Left ventricle myocardium inferior (tissue), 1 donor: ENCODE measurements at regions not wholly inside any gene's neighbourhood (a gene's known extent, or its start where the extent isn't known, plus 50 kb on each side); places are given as distances from the start of the nearest gene placed in this dataset.

Experiments used
- DNase-seq: peaks from one replicate; pipeline ENCODE4 v3.0.0-alpha.2; 2020
- H3K27ac ChIP-seq: fragments of 200-600 bp; replicated peaks from 2 replicates; pipeline ENCODE4 v1.8.0; 2021
- H3K27me3 ChIP-seq: fragments of 200-600 bp; 2 replicates; pipeline ENCODE4 v1.8.0; 2021; ENCODE audit warnings: low read depth
- H3K36me3 ChIP-seq: fragments of 200-600 bp; 2 replicates; pipeline ENCODE4 v1.8.0; 2021
- H3K4me1 ChIP-seq: fragments of 200-600 bp; 2 replicates; pipeline ENCODE4 v1.8.0; 2021
- H3K4me3 ChIP-seq: fragments of 200-600 bp; 2 replicates; pipeline ENCODE4 v1.8.0; 2021; ENCODE audit warnings: mild to moderate bottlenecking, moderate library complexity
- H3K9me3 ChIP-seq: fragments of 200-600 bp; replicated peaks from 2 replicates; pipeline ENCODE4 v1.8.0; 2021
- intact Hi-C: fragments of 100-400 bp; cut with micrococcal nuclease; formaldehyde crosslinking; loops from one replicate; pipeline ENCODE4 v1.11.0; 2022
- TF ChIP-seq, protein P1 (sequence below): fragments of 200-600 bp; IDR thresholded peaks from 2 replicates; pipeline ENCODE4 v1.8.0; 2021; ENCODE audit warnings: antibody characterized with exemption, mild to moderate bottlenecking, borderline replicate concordance
- donor health status: DM: no; HTN: yes; CAD: no; lungs with severe emphysema.

DNA sequence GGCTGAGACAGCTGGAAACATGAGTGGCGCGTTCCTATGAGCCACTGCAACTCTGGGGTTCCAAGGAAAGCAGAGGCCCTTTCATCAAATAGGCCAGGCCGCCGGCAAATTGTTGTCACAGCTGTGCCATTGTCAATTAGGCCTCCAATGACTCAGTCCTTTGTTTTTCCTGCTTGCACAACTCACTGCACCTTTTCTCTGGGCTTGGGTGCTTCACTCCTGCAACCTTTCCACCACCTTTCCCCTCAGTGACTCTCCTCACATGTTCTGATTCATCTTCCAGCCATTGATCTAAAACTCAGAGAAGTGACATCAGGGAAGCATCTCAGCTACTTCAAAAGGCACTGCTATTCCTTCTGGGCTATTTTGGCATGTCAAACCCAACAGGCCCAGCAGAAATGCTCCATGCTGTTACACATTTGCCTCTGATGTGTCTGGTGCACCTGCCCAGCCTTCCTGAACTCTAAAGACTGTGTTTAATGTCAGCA lies 653.7 kb downstream of the NR2F1-AS1 start:
- H3K9me3 ChIP-seq, result no peaks in the 10 kb centered on the region
- TF ChIP-seq, protein P1, sequence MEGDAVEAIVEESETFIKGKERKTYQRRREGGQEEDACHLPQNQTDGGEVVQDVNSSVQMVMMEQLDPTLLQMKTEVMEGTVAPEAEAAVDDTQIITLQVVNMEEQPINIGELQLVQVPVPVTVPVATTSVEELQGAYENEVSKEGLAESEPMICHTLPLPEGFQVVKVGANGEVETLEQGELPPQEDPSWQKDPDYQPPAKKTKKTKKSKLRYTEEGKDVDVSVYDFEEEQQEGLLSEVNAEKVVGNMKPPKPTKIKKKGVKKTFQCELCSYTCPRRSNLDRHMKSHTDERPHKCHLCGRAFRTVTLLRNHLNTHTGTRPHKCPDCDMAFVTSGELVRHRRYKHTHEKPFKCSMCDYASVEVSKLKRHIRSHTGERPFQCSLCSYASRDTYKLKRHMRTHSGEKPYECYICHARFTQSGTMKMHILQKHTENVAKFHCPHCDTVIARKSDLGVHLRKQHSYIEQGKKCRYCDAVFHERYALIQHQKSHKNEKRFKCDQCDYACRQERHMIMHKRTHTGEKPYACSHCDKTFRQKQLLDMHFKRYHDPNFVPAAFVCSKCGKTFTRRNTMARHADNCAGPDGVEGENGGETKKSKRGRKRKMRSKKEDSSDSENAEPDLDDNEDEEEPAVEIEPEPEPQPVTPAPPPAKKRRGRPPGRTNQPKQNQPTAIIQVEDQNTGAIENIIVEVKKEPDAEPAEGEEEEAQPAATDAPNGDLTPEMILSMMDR, result no peak
- H3K27me3 ChIP-seq, result no peaks in the 10 kb centered on the region
- DNase-seq, result no peak
- intact Hi-C loops, result no loop called here
- no peaks in the 10 kb centered on the region for H3K36me3 ChIP-seq
- H3K4me1 ChIP-seq, result no peaks in the 10 kb centered on the region
- no peak overlapping the region for H3K4me3 ChIP-seq
- no peak overlapping the region for H3K27ac ChIP-seq

DNA sequence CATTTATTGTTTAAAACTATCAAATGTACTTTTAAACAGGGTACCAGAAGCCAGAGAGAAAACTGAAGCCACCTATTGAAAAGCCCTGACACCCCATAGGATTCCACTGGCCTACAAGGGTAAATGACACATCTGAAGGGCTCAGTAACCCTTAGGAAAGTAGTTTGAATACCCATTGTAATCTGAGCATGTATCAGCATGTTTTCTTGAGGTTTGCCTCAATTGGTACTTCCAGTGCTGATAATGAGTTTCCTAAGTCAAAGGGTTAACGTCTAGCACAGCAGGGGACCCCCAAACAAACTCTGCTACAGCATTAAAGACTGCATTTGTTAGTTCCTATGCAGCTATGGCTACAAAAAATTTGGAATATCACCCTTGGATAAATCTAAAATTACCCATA lies 657.1 kb downstream of the NR2F1-AS1 start:
- Histone ChIP-seq H3K4me3 (no peak overlapping the region), H3K27me3 (no peaks in the 10 kb centered on the region), H3K9me3 (no peaks in the 10 kb centered on the region), H3K4me1 (no peaks in the 10 kb centered on the region), H3K27ac (no peak overlapping the region), H3K36me3 (no peaks in the 10 kb centered on the region)
- TF ChIP-seq, protein P1, result no peak
- DNase-seq, result no peak
- intact Hi-C loops, result no loop called here

DNA sequence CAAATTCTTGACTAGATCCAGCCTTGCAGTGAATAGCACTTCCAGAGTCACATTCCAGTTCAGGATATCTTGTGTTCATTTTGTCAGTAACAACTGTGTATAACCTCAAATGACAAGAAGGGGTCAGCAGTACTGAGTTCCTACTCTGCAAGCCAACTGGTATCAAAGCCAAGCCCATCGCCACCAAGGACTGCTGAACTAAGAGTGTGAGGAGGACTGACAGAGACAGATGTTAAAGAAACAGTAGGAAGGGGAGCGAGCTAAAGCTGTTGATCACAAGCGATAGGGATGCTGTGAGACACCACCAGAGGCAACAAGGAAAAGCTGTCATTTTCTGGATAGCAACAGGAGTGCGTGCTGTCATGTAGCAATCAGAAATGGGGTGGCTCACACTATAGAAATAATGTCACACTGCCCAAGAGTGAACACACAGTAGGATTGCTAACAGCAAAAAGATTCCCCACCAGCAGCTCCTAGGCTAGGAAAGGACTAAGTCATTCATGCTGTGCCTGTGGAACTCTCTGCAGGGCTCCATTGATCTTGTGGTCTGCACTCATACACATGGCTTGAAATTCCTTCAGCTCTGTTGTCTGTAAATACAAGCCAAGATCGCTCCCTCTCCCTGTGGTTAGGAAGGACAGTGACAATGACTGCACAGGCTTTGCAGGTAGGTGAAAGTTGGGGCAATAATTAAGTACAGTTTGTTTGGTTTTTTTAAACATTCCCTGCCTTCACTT lies 658.6 kb downstream of the NR2F1-AS1 start:
- Histone ChIP-seq H3K4me1 (no peaks in the 10 kb centered on the region), H3K27ac (no peak overlapping the region), H3K9me3 (no peaks in the 10 kb centered on the region), H3K4me3 (no peak overlapping the region), H3K36me3 (no peaks in the 10 kb centered on the region), H3K27me3 (no peaks in the 10 kb centered on the region)
- DNase-seq, result no peak
- TF ChIP-seq, protein P1, result no peak
- intact Hi-C loops, result no loop called here

DNA sequence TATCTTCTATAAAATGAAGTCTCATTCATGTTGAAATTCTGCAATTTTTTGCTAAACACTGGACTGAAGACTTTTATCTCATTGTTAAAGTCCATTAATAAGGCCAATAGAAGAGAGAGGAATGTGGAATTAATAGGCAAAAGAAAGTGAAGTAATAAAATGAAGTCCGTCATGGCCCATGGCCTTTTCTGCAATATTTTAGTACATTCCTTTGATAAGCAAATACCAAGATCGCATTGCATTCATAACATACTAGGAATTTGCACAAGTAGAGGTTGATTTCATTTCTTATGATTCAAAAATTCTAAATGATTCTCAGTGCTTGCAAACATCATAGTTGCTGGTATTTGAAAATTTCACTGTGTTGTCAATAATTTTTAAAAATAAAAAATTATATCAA lies 664.0 kb downstream of the NR2F1-AS1 start:
- peaks cover 6% of the 10 kb centered on the region for H3K27me3 ChIP-seq
- H3K27ac ChIP-seq, result no peak overlapping the region
- H3K9me3 ChIP-seq, result no peaks in the 10 kb centered on the region
- no peak overlapping the region for H3K4me3 ChIP-seq
- H3K4me1 ChIP-seq, result no peaks in the 10 kb centered on the region
- TF ChIP-seq, protein P1, result no peak
- H3K36me3 ChIP-seq, result no peaks in the 10 kb centered on the region
- intact Hi-C loops, result no loop called here
- no peak for DNase-seq

DNA sequence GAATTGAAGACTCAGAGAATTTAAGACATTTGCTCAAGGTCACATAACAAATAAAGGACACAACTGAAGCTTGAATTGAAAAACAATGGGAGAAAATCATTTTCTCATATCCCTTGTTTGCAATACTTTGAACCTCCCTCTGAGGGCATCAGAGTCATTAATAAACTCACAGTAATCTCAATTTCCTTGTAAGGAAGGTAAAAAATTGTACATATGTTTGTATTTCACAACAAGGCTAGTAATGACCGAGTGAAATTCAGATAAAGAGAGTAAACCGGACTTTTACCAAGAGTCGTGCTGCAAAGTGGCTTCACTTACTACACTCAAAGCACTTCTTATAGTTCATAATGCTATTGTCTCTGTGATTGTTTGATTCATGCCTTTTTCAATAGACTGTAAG lies 665.0 kb downstream of the NR2F1-AS1 start:
- DNase-seq, result no peak
- intact Hi-C loops, result no loop called here
- no peaks in the 10 kb centered on the region for H3K9me3 ChIP-seq
- TF ChIP-seq, protein P1, result peak; percentile 20
- H3K27ac ChIP-seq, result no peak overlapping the region
- peaks cover 6% of the 10 kb centered on the region for H3K27me3 ChIP-seq
- no peak overlapping the region for H3K4me3 ChIP-seq
- H3K36me3 ChIP-seq, result no peaks in the 10 kb centered on the region
- no peaks in the 10 kb centered on the region for H3K4me1 ChIP-seq
